WTC11 (cell line): ENCODE measurements at regions not wholly inside any gene's neighbourhood (a gene's known extent, or its start where the extent isn't known, plus 50 kb on each side); places are given as distances from the start of the nearest gene placed in this dataset.

ENCODE experiments used
- ATF3 ChIP-seq: sonication (generic); formaldehyde crosslinking; conservative IDR thresholded peaks from 2 replicates; pipeline ENCODE4 v1.8.1; 2022; ENCODE audit warnings: mild to moderate bottlenecking, missing genetic modification reagents
- CTCF ChIP-seq: fragments of 200-600 bp; IDR thresholded peaks from 2 replicates; pipeline ENCODE4 v1.8.0; 2022; ENCODE audit warnings: antibody characterized with exemption
- ELF4 ChIP-seq: sonication (generic); formaldehyde crosslinking; IDR thresholded peaks from 2 replicates; pipeline ENCODE4 v1.8.1; 2022; ENCODE audit warnings: low read depth, mild to moderate bottlenecking, moderate library complexity, missing genetic modification reagents
- ESRRA ChIP-seq: sonication (generic); formaldehyde crosslinking; IDR thresholded peaks from 2 replicates; pipeline ENCODE4 v1.8.1; 2022; ENCODE audit warnings: mild to moderate bottlenecking, missing genetic modification reagents, borderline replicate concordance
- HMGXB4 ChIP-seq: sonication (generic); formaldehyde crosslinking; IDR thresholded peaks from 2 replicates; pipeline ENCODE4 v1.8.1; 2023; ENCODE audit warnings: mild to moderate bottlenecking, moderate library complexity, missing genetic modification reagents
- IRF2 ChIP-seq: sonication (generic); formaldehyde crosslinking; IDR thresholded peaks from 2 replicates; pipeline ENCODE4 v1.8.0; 2022; ENCODE audit warnings: low read depth, missing genetic modification reagents, borderline replicate concordance
- JUN ChIP-seq: sonication (generic); formaldehyde crosslinking; IDR thresholded peaks from 2 replicates; pipeline ENCODE4 v1.8.0; 2023; ENCODE audit warnings: mild to moderate bottlenecking, missing genetic modification reagents
- MAX ChIP-seq: sonication (generic); formaldehyde crosslinking; IDR thresholded peaks from 2 replicates; pipeline ENCODE4 v1.8.0; 2022; ENCODE audit warnings: mild to moderate bottlenecking, missing genetic modification reagents
- SP1 ChIP-seq: sonication (generic); formaldehyde crosslinking; conservative IDR thresholded peaks from 2 replicates; pipeline ENCODE4 v1.8.1; 2022; ENCODE audit warnings: missing genetic modification reagents
- TP53 ChIP-seq: sonication (generic); formaldehyde crosslinking; IDR thresholded peaks from 2 replicates; pipeline ENCODE4 v1.8.1; 2023; ENCODE audit warnings: mild to moderate bottlenecking, missing genetic modification reagents
- ZNF138 ChIP-seq: sonication (generic); formaldehyde crosslinking; conservative IDR thresholded peaks from 2 replicates; pipeline ENCODE4 v1.8.1; 2022; ENCODE audit warnings: mild to moderate bottlenecking, moderate library complexity, missing genetic modification reagents
- ZNF425 ChIP-seq: fragments of 250-450 bp; sonication (Bioruptor Pico); conservative IDR thresholded peaks from 2 replicates; pipeline ENCODE4 v1.9.0; 2021; ENCODE audit warnings: mild to moderate bottlenecking

- TF ChIP-seq CTCF (no peak), ESRRA (CRISPR knock-in tag) (no peak), JUN (CRISPR knock-in tag) (no peak), SP1 (CRISPR knock-in tag) (no peak), MAX (CRISPR knock-in tag) (no peak), HMGXB4 (CRISPR knock-in tag) (no peak), IRF2 (no peak), ATF3 (CRISPR knock-in tag) (no peak), TP53 (CRISPR knock-in tag) (no peak), ZNF425 (CRISPR knock-in tag) (no peak), ELF4 (no peak), ZNF138 (CRISPR knock-in tag) (no peak)
Observed at GRCh38 chr4:119932277-119932676, 134.4 kb downstream of the MAD2L1 start.
